ENCODE measurements at regions not wholly inside any gene's neighbourhood (a gene's known extent, or its start where the extent isn't known, plus 50 kb on each side); places are given as distances from the start of the nearest gene placed in this dataset.

DNA sequence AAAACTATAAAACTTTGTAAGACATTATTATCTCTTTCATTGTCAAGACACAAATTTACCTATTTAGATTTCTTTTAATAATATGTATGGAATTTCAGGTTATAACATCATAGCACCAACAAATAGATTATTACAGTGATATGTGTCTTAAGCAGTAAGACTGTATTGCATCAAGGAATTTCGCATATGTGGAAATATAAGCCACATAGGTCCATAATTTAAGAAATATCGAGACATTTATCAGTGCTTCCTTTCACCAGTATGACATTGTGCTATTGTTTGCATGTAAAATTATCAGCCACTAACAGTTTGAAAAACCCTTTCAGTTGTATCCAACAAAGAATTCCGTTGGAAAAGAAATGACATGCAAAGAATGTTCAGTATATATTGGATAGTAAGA is 186.7 kb upstream of the RASA1 start:
- Histone ChIP-seq H3K4me1 (ENCODE audit: control insufficient read depth in 2 of 2, insufficient read depth in 2 of 2, low read length in 2 of 2) (no peaks in the 10 kb centered on the region), H3K4me3 (ENCODE audit: low read length in 2 of 2) (peak overlapping the region in 1 of 2 donors; percentile 10), H3K9me3 (ENCODE audit: control insufficient read depth in 2 of 2, low read length in 2 of 2) (no peaks in the 10 kb centered on the region), H3K27ac (ENCODE audit: low read depth in 2 of 2, low read length in 2 of 2) (peak overlapping the region; percentile 6 to 12), H3K36me3 (ENCODE audit: control insufficient read depth in 2 of 2, insufficient read depth in 2 of 2, low read length in 2 of 2) (no peaks in the 10 kb centered on the region), H3K27me3 (ENCODE audit: control insufficient read depth in 2 of 2, insufficient read depth in 2 of 2, low read length in 2 of 2) (no peaks in the 10 kb centered on the region), H3K9ac (ENCODE audit: low read depth in 1 of 2, low read length in 2 of 2) (peak overlapping the region in 1 of 2 donors; percentile 14)

DNA sequence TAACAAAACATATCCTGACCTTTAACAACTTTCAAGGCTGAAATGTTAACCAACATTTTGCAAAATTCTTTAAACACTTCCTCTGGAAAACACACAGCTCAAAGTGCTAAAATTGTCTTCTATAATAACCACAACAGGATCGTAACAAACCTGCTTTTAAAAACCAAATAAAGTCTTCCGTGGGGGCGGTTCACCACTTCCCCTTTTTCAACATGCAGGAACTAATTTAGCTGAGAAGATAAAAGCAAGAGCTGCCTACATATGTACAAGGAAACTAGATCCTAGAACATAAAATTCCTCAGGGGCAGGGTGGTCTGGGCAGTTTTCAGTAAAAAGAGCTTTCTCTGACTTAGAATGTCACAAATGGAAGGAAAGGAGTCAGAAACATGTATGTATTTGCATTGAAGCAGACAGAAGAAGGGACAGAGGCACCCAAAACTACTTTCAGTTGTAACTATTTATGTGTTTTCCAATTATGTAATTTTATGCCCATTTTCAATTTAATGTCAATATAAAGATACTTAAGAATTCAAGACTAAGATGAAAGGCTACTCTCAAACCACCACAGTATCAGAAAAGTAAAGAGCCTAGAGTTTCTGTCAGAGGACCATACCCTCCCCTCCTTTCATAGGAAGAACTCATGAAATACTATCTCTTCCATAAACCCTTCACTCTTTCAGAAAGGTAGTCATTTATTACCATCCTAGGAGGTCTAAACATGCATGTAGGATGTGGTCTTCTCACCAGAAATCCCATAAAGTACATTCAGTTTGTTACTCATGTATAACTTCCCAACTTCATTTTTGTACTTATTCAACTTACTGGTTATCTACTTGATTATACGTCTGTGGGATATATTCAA is 185.9 kb upstream of the RASA1 start:
- Histone ChIP-seq H3K4me1 (ENCODE audit: control insufficient read depth in 2 of 2, insufficient read depth in 2 of 2, low read length in 2 of 2) (no peaks in the 10 kb centered on the region), H3K9me3 (ENCODE audit: control insufficient read depth in 2 of 2, low read length in 2 of 2) (no peaks in the 10 kb centered on the region), H3K27ac (ENCODE audit: low read depth in 2 of 2, low read length in 2 of 2) (peak overlapping the region; percentile 6 to 12), H3K4me3 (ENCODE audit: low read length in 2 of 2) (peak overlapping the region in 1 of 2 donors; percentile 10), H3K36me3 (ENCODE audit: control insufficient read depth in 2 of 2, insufficient read depth in 2 of 2, low read length in 2 of 2) (no peaks in the 10 kb centered on the region), H3K27me3 (ENCODE audit: control insufficient read depth in 2 of 2, insufficient read depth in 2 of 2, low read length in 2 of 2) (no peaks in the 10 kb centered on the region), H3K9ac (ENCODE audit: low read depth in 1 of 2, low read length in 2 of 2) (peak overlapping the region in 1 of 2 donors; percentile 14)

DNA sequence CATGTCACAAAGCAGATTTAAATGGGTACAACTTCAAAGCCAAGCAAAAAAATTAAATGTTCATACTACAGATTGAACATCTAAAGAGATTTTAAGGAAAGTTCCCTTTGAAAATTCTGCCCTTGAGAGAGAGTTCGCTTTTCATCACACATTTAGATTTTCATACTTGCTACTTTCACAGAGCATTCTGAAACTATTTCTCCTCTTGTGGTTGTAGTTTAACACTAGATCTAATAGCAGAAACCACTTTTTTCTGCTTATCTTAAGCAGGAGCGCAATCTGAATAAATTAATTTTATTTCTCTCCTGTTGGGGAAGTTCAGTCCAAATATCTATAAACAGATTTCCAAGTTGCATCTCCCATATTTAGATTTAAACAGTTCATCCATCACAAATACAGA is 173.3 kb upstream of the RASA1 start:
- no peak overlapping the region for H3K4me3 ChIP-seq (ENCODE audit: low read length in 2 of 2)
- H3K27me3 ChIP-seq (ENCODE audit: control insufficient read depth in 2 of 2, insufficient read depth in 2 of 2, low read length in 2 of 2), result no peaks in the 10 kb centered on the region
- no peak overlapping the region for H3K27ac ChIP-seq (ENCODE audit: low read depth in 2 of 2, low read length in 2 of 2)
- H3K9ac ChIP-seq (ENCODE audit: low read depth in 1 of 2, low read length in 2 of 2), result no peak overlapping the region
- H3K36me3 ChIP-seq (ENCODE audit: control insufficient read depth in 2 of 2, insufficient read depth in 2 of 2, low read length in 2 of 2), result no peaks in the 10 kb centered on the region
- no peaks in the 10 kb centered on the region for H3K9me3 ChIP-seq (ENCODE audit: control insufficient read depth in 2 of 2, low read length in 2 of 2)
- H3K4me1 ChIP-seq (ENCODE audit: control insufficient read depth in 2 of 2, insufficient read depth in 2 of 2, low read length in 2 of 2), result peaks cover 0 to 5% of the 10 kb centered on the region in 2 donors

DNA sequence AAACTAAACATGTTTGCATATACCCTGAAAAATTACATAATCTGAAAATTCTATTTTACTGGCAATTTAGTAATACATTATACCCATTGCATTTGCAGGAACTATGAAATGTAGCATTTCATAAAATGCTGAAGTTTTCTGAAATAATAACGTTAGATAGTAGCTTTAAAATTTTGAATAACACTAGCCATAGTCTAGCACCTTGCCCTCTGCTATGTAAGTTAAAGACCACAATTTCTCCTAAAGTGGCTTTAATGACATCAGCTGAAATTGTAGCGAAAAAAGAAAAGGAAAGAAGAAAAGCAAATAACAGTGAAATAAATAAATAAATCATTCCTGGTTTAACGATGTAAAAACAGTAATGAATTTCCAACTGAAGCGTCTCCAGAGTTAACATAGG is 172.8 kb upstream of the RASA1 start:
- Histone ChIP-seq H3K4me3 (ENCODE audit: low read length in 2 of 2) (no peak overlapping the region), H3K27me3 (ENCODE audit: control insufficient read depth in 2 of 2, insufficient read depth in 2 of 2, low read length in 2 of 2) (no peaks in the 10 kb centered on the region), H3K9ac (ENCODE audit: low read depth in 1 of 2, low read length in 2 of 2) (no peak overlapping the region), H3K36me3 (ENCODE audit: control insufficient read depth in 2 of 2, insufficient read depth in 2 of 2, low read length in 2 of 2) (no peaks in the 10 kb centered on the region), H3K27ac (ENCODE audit: low read depth in 2 of 2, low read length in 2 of 2) (no peak overlapping the region), H3K9me3 (ENCODE audit: control insufficient read depth in 2 of 2, low read length in 2 of 2) (no peaks in the 10 kb centered on the region), H3K4me1 (ENCODE audit: control insufficient read depth in 2 of 2, insufficient read depth in 2 of 2, low read length in 2 of 2) (peaks cover 0 to 10% of the 10 kb centered on the region in 2 donors)

DNA sequence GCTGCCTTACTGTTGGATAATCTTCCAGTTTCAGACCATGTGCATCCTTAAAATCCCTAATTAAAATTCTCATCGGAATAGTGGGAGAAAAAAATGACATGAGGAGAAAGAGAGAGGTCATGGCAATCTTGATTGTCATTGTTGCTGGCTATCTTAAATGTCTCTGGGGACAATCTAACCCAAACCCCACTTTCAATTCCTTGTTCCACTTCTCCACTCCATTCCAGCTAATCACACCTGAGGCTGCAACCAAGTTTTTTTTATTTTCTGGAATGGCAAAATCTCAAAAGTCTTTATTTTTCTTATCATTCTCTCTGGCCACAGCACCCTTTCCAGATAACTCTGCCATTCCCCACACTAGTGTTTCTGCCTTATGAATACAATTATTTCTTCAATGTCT is 171.9 kb upstream of the RASA1 start:
- Histone ChIP-seq H3K27ac (ENCODE audit: low read depth in 2 of 2, low read length in 2 of 2) (no peak overlapping the region), H3K4me3 (ENCODE audit: low read length in 2 of 2) (no peak overlapping the region), H3K36me3 (ENCODE audit: control insufficient read depth in 2 of 2, insufficient read depth in 2 of 2, low read length in 2 of 2) (no peaks in the 10 kb centered on the region), H3K9ac (ENCODE audit: low read depth in 1 of 2, low read length in 2 of 2) (no peak overlapping the region), H3K4me1 (ENCODE audit: control insufficient read depth in 2 of 2, insufficient read depth in 2 of 2, low read length in 2 of 2) (peaks cover 9 to 16% of the 10 kb centered on the region in 2 donors), H3K27me3 (ENCODE audit: control insufficient read depth in 2 of 2, insufficient read depth in 2 of 2, low read length in 2 of 2) (no peaks in the 10 kb centered on the region), H3K9me3 (ENCODE audit: control insufficient read depth in 2 of 2, low read length in 2 of 2) (no peaks in the 10 kb centered on the region)

DNA sequence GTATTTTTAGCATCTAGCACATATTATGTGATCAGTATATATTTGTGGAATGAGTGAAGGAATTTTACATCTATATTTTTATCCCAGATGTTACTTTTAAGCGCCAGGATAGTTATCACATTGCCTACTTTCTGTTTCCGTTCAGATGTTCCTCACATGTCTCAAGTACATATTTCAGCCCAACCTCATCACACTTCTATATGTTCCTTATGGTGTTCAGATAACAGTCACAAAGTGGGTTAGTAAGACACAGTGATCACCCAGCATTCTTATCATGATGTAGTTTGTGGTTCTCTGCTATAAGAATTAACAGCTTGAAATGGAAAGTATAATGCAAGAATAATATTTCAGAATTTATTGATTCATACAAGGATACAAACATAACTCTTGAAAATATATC is 170.0 kb upstream of the RASA1 start:
- H3K4me1 ChIP-seq (ENCODE audit: control insufficient read depth in 2 of 2, insufficient read depth in 2 of 2, low read length in 2 of 2), result peaks cover 11 to 27% of the 10 kb centered on the region in 2 donors
- no peak overlapping the region for H3K9ac ChIP-seq (ENCODE audit: low read depth in 1 of 2, low read length in 2 of 2)

DNA sequence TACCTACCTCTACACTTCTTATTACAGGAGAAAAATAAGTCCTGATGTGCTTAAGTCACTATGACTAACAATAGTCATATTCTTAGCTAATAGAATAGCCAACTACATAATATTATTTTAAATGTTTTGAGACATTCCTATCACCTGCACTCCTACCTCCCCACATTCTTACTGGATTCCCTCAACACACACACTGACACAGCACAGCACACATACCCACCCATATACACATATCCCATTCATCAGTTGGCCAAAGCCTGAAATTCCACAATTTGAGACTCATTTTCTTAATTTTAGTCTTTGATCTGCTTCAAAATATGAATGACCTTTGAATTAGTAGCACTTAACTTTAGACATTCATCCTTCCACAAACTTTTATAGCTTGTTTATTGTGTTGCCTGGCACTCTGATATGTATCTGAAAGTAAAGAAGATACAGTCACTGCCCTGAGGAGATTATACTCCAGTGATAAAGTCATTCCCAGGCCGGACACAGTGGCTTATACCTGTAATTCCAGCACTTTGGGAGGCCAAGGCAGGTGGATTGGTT is 168.3 kb upstream of the RASA1 start:
- H3K9ac ChIP-seq (ENCODE audit: low read depth in 1 of 2, low read length in 2 of 2), result no peak overlapping the region
- H3K4me1 ChIP-seq (ENCODE audit: control insufficient read depth in 2 of 2, insufficient read depth in 2 of 2, low read length in 2 of 2), result peaks cover 16 to 35% of the 10 kb centered on the region in 2 donors
- H3K27ac ChIP-seq (ENCODE audit: low read depth in 2 of 2, low read length in 2 of 2), result peak overlapping the region in 1 of 2 donors; percentile 7
- no peaks in the 10 kb centered on the region for H3K9me3 ChIP-seq (ENCODE audit: control insufficient read depth in 2 of 2, low read length in 2 of 2)
- no peak overlapping the region for H3K4me3 ChIP-seq (ENCODE audit: low read length in 2 of 2)
- H3K27me3 ChIP-seq (ENCODE audit: control insufficient read depth in 2 of 2, insufficient read depth in 2 of 2, low read length in 2 of 2), result no peaks in the 10 kb centered on the region
- H3K36me3 ChIP-seq (ENCODE audit: control insufficient read depth in 2 of 2, insufficient read depth in 2 of 2, low read length in 2 of 2), result no peaks in the 10 kb centered on the region

More for the DNA sequence above, 170.0 kb upstream of the RASA1 start:
- no peak overlapping the region for H3K27ac ChIP-seq (ENCODE audit: low read depth in 2 of 2, low read length in 2 of 2)
- no peaks in the 10 kb centered on the region for H3K36me3 ChIP-seq (ENCODE audit: control insufficient read depth in 2 of 2, insufficient read depth in 2 of 2, low read length in 2 of 2)
- no peaks in the 10 kb centered on the region for H3K9me3 ChIP-seq (ENCODE audit: control insufficient read depth in 2 of 2, low read length in 2 of 2)
- no peak overlapping the region for H3K4me3 ChIP-seq (ENCODE audit: low read length in 2 of 2)
- no peaks in the 10 kb centered on the region for H3K27me3 ChIP-seq (ENCODE audit: control insufficient read depth in 2 of 2, insufficient read depth in 2 of 2, low read length in 2 of 2)

DNA sequence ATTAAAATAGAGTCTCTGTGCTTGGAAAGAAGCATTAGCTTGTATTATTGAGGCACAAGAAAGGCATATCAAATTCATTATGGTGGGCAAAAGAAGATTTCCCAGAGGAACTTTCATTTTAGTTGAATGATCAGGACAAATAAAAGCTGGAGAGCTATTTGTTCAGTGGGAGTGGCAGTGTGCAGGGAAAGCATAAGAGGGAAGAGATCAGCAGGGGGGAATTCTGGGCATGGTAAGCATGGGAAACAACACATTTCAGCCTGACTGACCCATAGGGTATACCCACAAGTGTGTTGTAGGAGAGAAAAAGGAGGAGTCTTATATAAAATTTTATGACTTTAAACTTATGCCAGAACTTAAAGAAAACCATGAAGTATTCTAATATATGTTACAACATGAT is 167.7 kb upstream of the RASA1 start:
- H3K36me3 ChIP-seq (ENCODE audit: control insufficient read depth in 2 of 2, insufficient read depth in 2 of 2, low read length in 2 of 2), result no peaks in the 10 kb centered on the region
- H3K27ac ChIP-seq (ENCODE audit: low read depth in 2 of 2, low read length in 2 of 2), result peak overlapping the region; percentile 7 to 17
- H3K27me3 ChIP-seq (ENCODE audit: control insufficient read depth in 2 of 2, insufficient read depth in 2 of 2, low read length in 2 of 2), result no peaks in the 10 kb centered on the region
- H3K4me1 ChIP-seq (ENCODE audit: control insufficient read depth in 2 of 2, insufficient read depth in 2 of 2, low read length in 2 of 2), result peaks cover 16 to 35% of the 10 kb centered on the region in 2 donors
- no peaks in the 10 kb centered on the region for H3K9me3 ChIP-seq (ENCODE audit: control insufficient read depth in 2 of 2, low read length in 2 of 2)
- H3K9ac ChIP-seq (ENCODE audit: low read depth in 1 of 2, low read length in 2 of 2), result no peak overlapping the region
- H3K4me3 ChIP-seq (ENCODE audit: low read length in 2 of 2), result no peak overlapping the region

DNA sequence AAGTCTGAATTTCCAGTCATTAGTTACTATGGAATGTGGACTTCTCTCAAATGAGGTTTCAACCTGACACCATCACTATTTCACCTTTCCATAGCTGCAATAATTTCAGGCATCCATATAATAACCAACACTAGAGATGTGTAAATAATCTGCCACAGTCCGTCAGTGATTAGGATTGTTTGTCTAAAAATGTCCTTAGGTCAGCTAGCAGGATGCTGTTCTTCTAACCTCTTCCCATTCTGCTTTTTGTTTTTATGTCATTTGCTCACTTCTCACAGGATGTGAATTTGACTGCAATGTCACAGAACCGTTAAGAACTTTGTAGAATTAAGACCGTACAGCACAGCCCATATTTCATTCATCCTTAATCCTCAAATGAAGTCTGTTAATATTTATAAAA is 166.4 kb upstream of the RASA1 start:
- peaks cover 16 to 35% of the 10 kb centered on the region in 2 donors for H3K4me1 ChIP-seq (ENCODE audit: control insufficient read depth in 2 of 2, insufficient read depth in 2 of 2, low read length in 2 of 2)
- H3K9me3 ChIP-seq (ENCODE audit: control insufficient read depth in 2 of 2, low read length in 2 of 2), result no peaks in the 10 kb centered on the region
- H3K36me3 ChIP-seq (ENCODE audit: control insufficient read depth in 2 of 2, insufficient read depth in 2 of 2, low read length in 2 of 2), result no peaks in the 10 kb centered on the region
- H3K4me3 ChIP-seq (ENCODE audit: low read length in 2 of 2), result no peak overlapping the region
- H3K27me3 ChIP-seq (ENCODE audit: control insufficient read depth in 2 of 2, insufficient read depth in 2 of 2, low read length in 2 of 2), result no peaks in the 10 kb centered on the region
- H3K27ac ChIP-seq (ENCODE audit: low read depth in 2 of 2, low read length in 2 of 2), result no peak overlapping the region
- no peak overlapping the region for H3K9ac ChIP-seq (ENCODE audit: low read depth in 1 of 2, low read length in 2 of 2)

DNA sequence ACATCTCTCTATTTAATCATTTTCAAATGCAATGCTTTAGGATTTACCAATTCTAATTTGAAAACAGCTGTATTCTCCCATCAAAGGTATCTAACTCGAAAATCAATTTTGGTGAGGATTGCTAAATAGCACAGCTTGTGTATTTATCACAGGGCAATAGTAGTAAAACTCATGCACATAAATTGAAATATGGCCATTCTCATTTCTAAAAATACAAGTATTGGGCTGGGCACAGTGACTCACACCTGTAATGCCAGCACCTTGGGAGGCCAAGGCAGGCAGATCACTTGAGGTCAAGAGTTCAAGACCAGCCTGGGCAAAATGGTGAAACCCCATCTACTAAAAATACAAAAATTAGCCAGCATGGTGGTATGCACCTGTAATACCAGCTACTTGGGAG is 164.8 kb upstream of the RASA1 start:
- Histone ChIP-seq H3K4me3 (ENCODE audit: low read length in 2 of 2) (no peak overlapping the region), H3K36me3 (ENCODE audit: control insufficient read depth in 2 of 2, insufficient read depth in 2 of 2, low read length in 2 of 2) (no peaks in the 10 kb centered on the region), H3K4me1 (ENCODE audit: control insufficient read depth in 2 of 2, insufficient read depth in 2 of 2, low read length in 2 of 2) (peaks cover 16 to 35% of the 10 kb centered on the region in 2 donors), H3K9ac (ENCODE audit: low read depth in 1 of 2, low read length in 2 of 2) (no peak overlapping the region), H3K9me3 (ENCODE audit: control insufficient read depth in 2 of 2, low read length in 2 of 2) (no peaks in the 10 kb centered on the region), H3K27me3 (ENCODE audit: control insufficient read depth in 2 of 2, insufficient read depth in 2 of 2, low read length in 2 of 2) (no peaks in the 10 kb centered on the region), H3K27ac (ENCODE audit: low read depth in 2 of 2, low read length in 2 of 2) (no peak overlapping the region)

All from mucosa of rectum (tissue), 2 donors.